Osteocyte (in vitro differentiated cells): ENCODE measurements at regions not wholly inside any gene's neighbourhood (a gene's known extent, or its start where the extent isn't known, plus 50 kb on each side); places are given as distances from the start of the nearest gene placed in this dataset.
"Not testable (repeated sequence)": the region's sequence is repeated elsewhere in the genome, so short reads cannot be mapped to it uniquely, and the experiment has no call there.

ENCODE experiments used
- DNase-seq: peaks from one replicate; pipeline ENCODE4 v3.0.0; 2021; ENCODE audit warnings: mixed read lengths; ENCODE audit not compliant: unreplicated experiment; ENCODE audit errors: extremely low spot score
- H3K27ac Mint-ChIP-seq: one replicate; pipeline ENCODE4 v1.8.0; 2021; ENCODE audit warnings: mild to moderate bottlenecking, mixed read lengths; ENCODE audit not compliant: unreplicated experiment
- H3K27me3 Mint-ChIP-seq: one replicate; pipeline ENCODE4 v1.8.0; 2021; ENCODE audit warnings: mixed read lengths; ENCODE audit not compliant: unreplicated experiment
- H3K36me3 Mint-ChIP-seq: one replicate; pipeline ENCODE4 v1.8.0; 2021; ENCODE audit warnings: mixed read lengths; ENCODE audit not compliant: unreplicated experiment
- H3K4me1 Mint-ChIP-seq: one replicate; pipeline ENCODE4 v1.8.0; 2021; ENCODE audit warnings: mixed read lengths; ENCODE audit not compliant: unreplicated experiment
- H3K4me3 Mint-ChIP-seq: one replicate; pipeline ENCODE4 v1.8.0; 2021; ENCODE audit warnings: mild to moderate bottlenecking, moderate library complexity, mixed read lengths; ENCODE audit not compliant: unreplicated experiment
- H3K9me3 Mint-ChIP-seq: one replicate; pipeline ENCODE4 v1.8.0; 2021; ENCODE audit warnings: mixed read lengths; ENCODE audit not compliant: unreplicated experiment
- CTCF ChIP-seq: fragments of 200-600 bp; sonication (generic); IDR thresholded peaks from 2 replicates; pipeline ENCODE4 v1.5.0; 2021; ENCODE audit warnings: antibody characterized with exemption, mild to moderate bottlenecking, moderate library complexity

DNA sequence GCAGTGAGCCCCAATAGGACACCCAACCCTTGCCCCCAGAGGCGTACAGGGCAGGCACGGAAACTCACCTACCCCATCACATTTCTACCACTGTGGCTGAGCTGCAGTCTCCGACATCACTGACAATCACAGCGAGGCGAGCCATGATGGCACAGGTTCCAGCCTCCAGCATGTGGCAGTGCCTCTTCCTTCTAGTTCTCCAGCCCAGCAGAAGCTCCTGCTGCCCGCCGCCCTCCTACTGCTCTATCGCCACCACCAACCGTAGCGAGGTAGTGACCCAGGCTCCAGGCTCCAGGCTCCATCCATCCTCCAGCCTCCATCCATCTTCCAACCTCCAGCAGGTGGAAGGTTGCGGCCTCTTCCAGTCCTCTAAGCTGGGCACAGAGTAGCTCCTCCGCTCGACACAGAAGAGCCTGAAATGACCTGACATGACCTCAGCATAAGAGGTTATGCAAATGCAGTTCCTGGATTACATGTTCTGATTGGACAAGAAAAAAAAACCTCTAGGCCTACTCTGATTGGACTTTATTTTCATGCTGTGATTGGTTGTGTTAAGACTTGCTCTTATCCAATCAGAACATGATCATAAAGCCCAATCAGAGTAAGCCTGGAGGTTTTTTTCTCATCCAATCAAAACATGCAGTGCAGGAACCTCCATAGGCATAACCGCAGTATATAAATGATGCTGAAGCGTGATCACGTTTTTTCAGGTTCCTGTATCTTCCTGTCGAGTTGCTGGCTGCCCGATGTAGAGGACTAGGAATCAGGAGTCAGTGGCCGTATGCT is 438.9 kb upstream of the ZNF337 start:
- H3K4me1 Mint-ChIP-seq = no peaks in the 10 kb centered on the region
- no peaks in the 10 kb centered on the region for H3K9me3 Mint-ChIP-seq
- DNase-seq = no peak
- H3K36me3 Mint-ChIP-seq = no peaks in the 10 kb centered on the region
- peaks cover 7% of the 10 kb centered on the region for H3K27me3 Mint-ChIP-seq
- H3K4me3 Mint-ChIP-seq = no peak overlapping the region
- no peak overlapping the region for H3K27ac Mint-ChIP-seq
- no peak for TF ChIP-seq CTCF

DNA sequence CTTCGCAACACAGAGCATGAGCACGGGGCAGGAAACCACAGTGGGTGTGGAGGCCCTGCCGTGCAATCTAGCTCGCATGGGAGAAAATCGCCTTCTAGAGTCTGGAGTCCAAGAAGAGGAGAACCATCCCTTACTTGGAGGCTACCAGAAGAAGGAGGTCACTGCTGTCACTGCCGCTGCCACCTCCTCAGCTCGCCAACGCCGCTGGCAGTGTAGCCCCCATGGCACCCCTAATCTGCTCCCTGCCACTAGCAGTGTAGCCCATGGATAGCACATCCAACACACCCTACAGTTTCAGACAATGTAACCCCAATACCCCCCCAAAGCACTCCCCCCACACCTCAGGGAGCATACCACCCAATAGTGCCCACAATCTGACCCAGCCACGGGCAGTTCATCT is 438.0 kb upstream of the ZNF337 start:
- Mint-ChIP-seq H3K4me3 (no peak overlapping the region), H3K36me3 (no peaks in the 10 kb centered on the region), H3K9me3 (no peaks in the 10 kb centered on the region), H3K27ac (no peak overlapping the region), H3K27me3 (peaks cover 3% of the 10 kb centered on the region), H3K4me1 (no peaks in the 10 kb centered on the region)
- DNase-seq = no peak
- no peak for TF ChIP-seq CTCF

DNA sequence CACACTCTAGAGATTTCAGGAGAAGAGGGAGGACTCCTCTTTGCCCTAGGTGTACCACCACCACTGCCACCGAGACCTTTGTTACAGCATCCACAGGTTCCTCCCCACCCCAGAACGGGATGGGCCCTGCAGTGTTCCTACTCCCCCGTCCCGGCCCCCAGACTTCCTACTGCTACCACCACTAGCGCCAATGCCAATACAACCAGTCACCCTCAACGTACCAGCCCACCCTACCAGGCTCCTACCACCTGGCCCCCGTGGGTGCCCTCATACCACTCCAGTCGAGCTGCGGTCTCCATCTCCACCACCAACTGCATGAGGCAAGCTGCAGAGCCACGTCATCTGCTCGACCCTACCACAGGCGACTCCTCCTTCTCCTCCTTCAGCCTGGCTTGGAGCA is 437.1 kb upstream of the ZNF337 start:
- DNase-seq = not testable (repeated sequence)

DNA sequence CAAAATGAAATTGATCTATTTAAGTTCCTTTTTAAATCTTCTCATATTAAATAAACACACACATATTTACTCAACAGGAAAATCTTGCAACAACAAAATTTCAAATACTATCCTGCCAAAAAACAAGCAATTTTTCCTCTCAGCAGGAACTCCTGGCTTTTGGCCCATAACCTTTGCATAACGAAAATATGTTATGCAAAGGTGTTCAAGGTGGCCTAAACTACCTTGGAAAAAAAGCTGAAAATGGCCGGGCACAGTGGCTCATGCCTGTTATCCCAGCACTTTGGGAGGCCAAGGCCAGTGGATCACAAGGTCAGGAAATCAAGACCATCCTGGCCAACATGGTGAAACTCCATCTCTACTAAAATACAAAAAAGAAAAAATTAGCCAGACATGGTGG is 424.3 kb upstream of the ZNF337 start:
- not testable (repeated sequence) for H3K36me3 Mint-ChIP-seq, H3K4me3 Mint-ChIP-seq, DNase-seq, H3K27me3 Mint-ChIP-seq, H3K9me3 Mint-ChIP-seq, H3K4me1 Mint-ChIP-seq, H3K27ac Mint-ChIP-seq

More for the DNA sequence above, 437.1 kb upstream of the ZNF337 start:
- H3K36me3 Mint-ChIP-seq, H3K4me3 Mint-ChIP-seq, H3K4me1 Mint-ChIP-seq, H3K9me3 Mint-ChIP-seq, H3K27ac Mint-ChIP-seq, H3K27me3 Mint-ChIP-seq: not testable (repeated sequence)

DNA sequence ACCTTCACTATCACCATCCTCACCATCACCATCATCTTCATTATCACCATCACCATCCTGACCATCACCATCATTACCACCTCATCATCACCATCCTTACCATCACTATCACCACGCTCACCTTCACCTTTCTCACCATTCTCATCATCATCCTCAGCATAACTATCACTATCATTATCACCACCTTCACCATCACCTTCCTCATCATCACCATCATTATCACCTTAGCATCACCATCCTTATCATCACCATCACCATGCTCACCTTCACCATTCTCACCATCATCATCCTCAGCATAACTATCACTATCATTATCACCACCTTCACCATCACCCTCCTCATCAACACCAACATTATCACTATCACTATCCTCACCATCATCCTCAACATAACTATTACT is 397.8 kb upstream of the ZNF337 start:
- not testable (repeated sequence) for DNase-seq, H3K27ac Mint-ChIP-seq, H3K27me3 Mint-ChIP-seq, H3K36me3 Mint-ChIP-seq, H3K4me3 Mint-ChIP-seq, H3K9me3 Mint-ChIP-seq, H3K4me1 Mint-ChIP-seq

DNA sequence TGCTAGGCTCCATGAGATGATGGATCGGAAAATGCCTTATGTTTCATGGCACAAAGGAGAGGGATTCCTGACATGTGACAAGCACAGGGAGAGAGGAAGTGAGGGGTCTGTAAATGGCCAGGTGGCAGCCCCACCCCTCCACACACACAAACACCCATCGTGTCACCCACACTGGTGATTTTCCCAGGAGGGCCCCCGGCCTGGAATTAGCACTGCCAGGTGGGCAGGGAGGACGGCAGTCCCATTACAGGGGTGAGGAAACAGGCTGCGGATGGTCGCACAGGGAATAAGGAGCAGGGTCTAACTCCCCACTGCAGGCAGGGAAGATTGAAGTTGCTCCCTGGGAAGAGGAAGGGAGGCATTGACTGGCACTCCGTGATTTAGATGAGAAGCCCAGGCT is 395.3 kb upstream of the ZNF337 start:
- not testable (repeated sequence) for H3K27me3 Mint-ChIP-seq, H3K9me3 Mint-ChIP-seq, H3K27ac Mint-ChIP-seq, H3K4me3 Mint-ChIP-seq, H3K36me3 Mint-ChIP-seq, DNase-seq, H3K4me1 Mint-ChIP-seq

DNA sequence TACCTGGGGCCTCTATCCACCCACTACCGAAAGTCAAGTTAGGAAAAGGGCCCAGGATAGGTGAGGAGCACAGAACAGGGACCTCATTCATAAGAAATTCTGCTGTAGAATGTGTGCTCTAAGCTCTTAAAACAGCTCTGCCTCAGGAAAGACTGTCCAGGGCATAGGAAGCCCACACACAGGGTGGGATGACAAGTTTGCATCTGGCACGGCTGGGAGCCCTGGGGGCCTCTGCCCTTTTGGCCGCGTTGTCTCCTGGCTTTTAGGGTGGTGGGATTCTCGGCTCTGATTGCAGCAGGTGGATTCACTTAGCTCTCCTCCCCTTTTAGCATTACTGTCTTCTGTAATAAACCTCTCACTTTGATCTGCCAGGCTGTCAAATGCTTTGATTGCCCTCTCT is 389.5 kb upstream of the ZNF337 start:
- not testable (repeated sequence) for H3K4me1 Mint-ChIP-seq, H3K27me3 Mint-ChIP-seq, H3K4me3 Mint-ChIP-seq, DNase-seq, H3K36me3 Mint-ChIP-seq, H3K27ac Mint-ChIP-seq, H3K9me3 Mint-ChIP-seq

- H3K36me3 Mint-ChIP-seq = not testable (repeated sequence)
Observed at GRCh38 chr20:26073972-26074371, 377.3 kb upstream of the ZNF337 start.

GRCh38 chr20:26059324-26059723 is 362.7 kb upstream of the ZNF337 start:
- DNase-seq, H3K27ac Mint-ChIP-seq, H3K4me3 Mint-ChIP-seq, H3K4me1 Mint-ChIP-seq, H3K36me3 Mint-ChIP-seq, H3K27me3 Mint-ChIP-seq, H3K9me3 Mint-ChIP-seq: not testable (repeated sequence)

More at GRCh38 chr20:26073972-26074371, 377.3 kb upstream of the ZNF337 start:
- H3K4me3 Mint-ChIP-seq, DNase-seq, H3K4me1 Mint-ChIP-seq, H3K27ac Mint-ChIP-seq, H3K27me3 Mint-ChIP-seq, H3K9me3 Mint-ChIP-seq: not testable (repeated sequence)

- H3K27ac Mint-ChIP-seq, H3K9me3 Mint-ChIP-seq, H3K4me1 Mint-ChIP-seq: not testable (repeated sequence)
Observed at GRCh38 chr20:26058446-26058845, 361.8 kb upstream of the ZNF337 start.

More at GRCh38 chr20:26058446-26058845, 361.8 kb upstream of the ZNF337 start:
- not testable (repeated sequence) for DNase-seq, H3K4me3 Mint-ChIP-seq, H3K36me3 Mint-ChIP-seq, H3K27me3 Mint-ChIP-seq
